ENCODE measurements at regions not wholly inside any gene's neighbourhood (a gene's known extent, or its start where the extent isn't known, plus 50 kb on each side); places are given as distances from the start of the nearest gene placed in this dataset.

DNA sequence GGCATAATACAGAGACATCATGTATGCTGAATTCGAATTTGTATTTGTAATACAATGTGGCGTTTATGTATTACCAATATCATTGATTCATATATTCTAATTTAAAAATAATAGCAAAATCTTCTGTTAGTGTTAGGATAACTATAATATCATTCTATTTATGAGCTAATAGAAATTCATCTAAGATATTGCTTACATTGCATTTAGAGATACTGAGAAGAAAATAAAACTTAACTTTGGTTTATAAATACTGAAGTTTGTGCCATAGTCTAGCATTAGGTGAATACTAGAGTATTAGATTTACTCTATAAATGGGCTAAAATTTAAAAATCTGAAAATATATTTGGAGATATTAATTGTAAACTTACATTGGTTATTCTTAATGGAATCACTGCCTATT lies 1590.6 kb downstream of the PCDH18 start:
- Histone ChIP-seq H3K14ac (ENCODE audit: low read length in 2 of 2) (no peak overlapping the region), H3K27me3 (ENCODE audit: control insufficient read depth in 1 of 2, insufficient read depth in 1 of 2, low read length in 2 of 2) (no peaks in the 10 kb centered on the region), H3K23ac (ENCODE audit: low read length in 2 of 2) (no peak overlapping the region), H3K36me3 (ENCODE audit: control insufficient read depth in 1 of 2, insufficient read depth in 2 of 2, low read depth in 1 of 2, low read length in 2 of 2) (no peaks in the 10 kb centered on the region), H3K18ac (ENCODE audit: low read depth in 1 of 2, low read length in 2 of 2) (no peak overlapping the region), H2BK120ac (ENCODE audit: low read depth, low read length) (no peak overlapping the region), H3K27ac (ENCODE audit: low read length, poor library complexity, severe bottlenecking) (no peak overlapping the region), H2AFZ (ENCODE audit: low read depth, low read length) (no peak overlapping the region), H3K4me2 (ENCODE audit: low read length, poor library complexity, severe bottlenecking) (no peak overlapping the region), H2BK5ac (ENCODE audit: low read depth, low read length, poor library complexity, severe bottlenecking) (no peak overlapping the region), H2BK15ac (ENCODE audit: low read depth, poor library complexity, severe bottlenecking) (no peak overlapping the region), H2BK12ac (ENCODE audit: low read length in 2 of 2) (no peak overlapping the region), H4K8ac (ENCODE audit: low read length) (no peak overlapping the region), H3K9me3 (ENCODE audit: control insufficient read depth, low read length) (no peaks in the 10 kb centered on the region), H3K9ac (ENCODE audit: low read length) (no peak overlapping the region), H3K79me1 (replicated peaks; ENCODE audit: low read length, poor library complexity, severe bottlenecking) (no peaks in the 10 kb centered on the region), H3K4ac (ENCODE audit: low read depth in 1 of 2, low read length in 2 of 2) (no peak overlapping the region), H3K4me1 (ENCODE audit: control insufficient read depth, insufficient read depth, low read depth, low read length) (no peaks in the 10 kb centered on the region), H2AK5ac (ENCODE audit: low read length, severe bottlenecking) (no peak overlapping the region), H3K4me3 (ENCODE audit: insufficient read depth in 1 of 2, low read depth in 1 of 2, low read length in 2 of 2) (no peak overlapping the region), H4K91ac (ENCODE audit: low read length) (no peak overlapping the region)
- DNase-seq = no peak
- no CpG with 5 or more reads among the region's 2 CpGs for WGBS

DNA sequence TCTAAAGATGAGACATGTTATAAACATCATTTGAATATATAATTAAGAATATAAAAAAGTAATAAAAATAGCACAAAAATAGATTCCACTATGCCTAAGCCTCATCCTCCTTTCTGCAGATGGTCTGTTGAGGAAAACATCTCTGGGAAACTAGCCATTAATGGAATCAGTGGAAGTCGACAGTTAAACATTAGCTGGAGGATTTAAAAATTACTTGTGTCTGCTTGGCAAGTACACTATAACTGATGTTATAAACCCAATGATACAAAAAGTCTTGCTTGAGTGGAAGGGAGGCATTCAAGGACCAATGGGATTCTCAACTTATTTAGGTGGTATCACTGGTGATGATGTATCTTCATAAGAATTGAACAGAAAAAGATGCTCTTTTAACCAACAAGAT lies 1598.3 kb downstream of the PCDH18 start:
- H3K4me3 ChIP-seq (ENCODE audit: insufficient read depth in 1 of 2, low read depth in 1 of 2, low read length in 2 of 2) = no peak overlapping the region

DNA sequence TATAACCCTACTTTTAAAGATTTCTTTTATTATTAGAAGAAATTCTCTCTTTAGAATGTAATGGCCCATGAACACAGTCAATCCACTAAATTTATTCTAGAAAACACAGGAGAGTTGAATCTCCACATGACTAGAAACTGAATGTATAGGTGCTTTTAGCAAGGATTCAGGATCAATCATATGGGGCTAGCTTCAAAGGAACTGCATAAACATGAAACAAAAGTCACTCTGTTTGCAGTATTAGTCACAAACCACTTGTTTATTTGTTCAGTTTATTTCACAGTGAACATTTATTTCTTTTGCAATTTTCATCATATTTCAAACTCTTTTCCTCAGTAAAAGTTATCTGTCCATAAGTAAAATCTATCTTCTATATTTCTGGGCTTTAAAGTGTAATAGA lies 1604.6 kb downstream of the PCDH18 start:
- Histone ChIP-seq H3K4me2 (ENCODE audit: low read length, poor library complexity, severe bottlenecking) (no peak overlapping the region), H2AFZ (ENCODE audit: low read depth, low read length) (no peak overlapping the region), H2AK5ac (ENCODE audit: low read length, severe bottlenecking) (no peak overlapping the region), H3K79me1 (replicated peaks; ENCODE audit: low read length, poor library complexity, severe bottlenecking) (no peaks in the 10 kb centered on the region), H3K18ac (ENCODE audit: low read depth in 1 of 2, low read length in 2 of 2) (no peak overlapping the region), H3K27ac (ENCODE audit: low read length, poor library complexity, severe bottlenecking) (no peak overlapping the region), H2BK15ac (ENCODE audit: low read depth, poor library complexity, severe bottlenecking) (no peak overlapping the region), H2BK120ac (ENCODE audit: low read depth, low read length) (no peak overlapping the region), H3K23ac (ENCODE audit: low read length in 2 of 2) (no peak overlapping the region), H3K36me3 (ENCODE audit: control insufficient read depth in 1 of 2, insufficient read depth in 2 of 2, low read depth in 1 of 2, low read length in 2 of 2) (no peaks in the 10 kb centered on the region), H3K4me3 (ENCODE audit: insufficient read depth in 1 of 2, low read depth in 1 of 2, low read length in 2 of 2) (no peak overlapping the region), H3K9ac (ENCODE audit: low read length) (no peak overlapping the region), H2BK12ac (ENCODE audit: low read length in 2 of 2) (no peak overlapping the region), H3K14ac (ENCODE audit: low read length in 2 of 2) (no peak overlapping the region), H4K91ac (ENCODE audit: low read length) (no peak overlapping the region), H2BK5ac (ENCODE audit: low read depth, low read length, poor library complexity, severe bottlenecking) (no peak overlapping the region), H3K9me3 (ENCODE audit: control insufficient read depth, low read length) (peaks cover 12% of the 10 kb centered on the region), H4K8ac (ENCODE audit: low read length) (no peak overlapping the region), H3K4me1 (ENCODE audit: control insufficient read depth, insufficient read depth, low read depth, low read length) (no peaks in the 10 kb centered on the region), H3K27me3 (ENCODE audit: control insufficient read depth in 1 of 2, insufficient read depth in 1 of 2, low read length in 2 of 2) (no peaks in the 10 kb centered on the region), H3K4ac (ENCODE audit: low read depth in 1 of 2, low read length in 2 of 2) (no peak overlapping the region)
- no peak for DNase-seq

More for the DNA sequence above, 1598.3 kb downstream of the PCDH18 start:
- no peak overlapping the region for H4K91ac ChIP-seq (ENCODE audit: low read length)
- H4K8ac ChIP-seq (ENCODE audit: low read length) = no peak overlapping the region
- no peak overlapping the region for H2BK5ac ChIP-seq (ENCODE audit: low read depth, low read length, poor library complexity, severe bottlenecking)
- no peak overlapping the region for H3K4me2 ChIP-seq (ENCODE audit: low read length, poor library complexity, severe bottlenecking)
- H2BK12ac ChIP-seq (ENCODE audit: low read length in 2 of 2) = no peak overlapping the region
- no peak overlapping the region for H3K9ac ChIP-seq (ENCODE audit: low read length)
- no peak overlapping the region for H3K18ac ChIP-seq (ENCODE audit: low read depth in 1 of 2, low read length in 2 of 2)
- no peak overlapping the region for H3K27ac ChIP-seq (ENCODE audit: low read length, poor library complexity, severe bottlenecking)
- H3K27me3 ChIP-seq (ENCODE audit: control insufficient read depth in 1 of 2, insufficient read depth in 1 of 2, low read length in 2 of 2) = no peaks in the 10 kb centered on the region
- no peak overlapping the region for H3K23ac ChIP-seq (ENCODE audit: low read length in 2 of 2)
- H3K4ac ChIP-seq (ENCODE audit: low read depth in 1 of 2, low read length in 2 of 2) = no peak overlapping the region
- H3K14ac ChIP-seq (ENCODE audit: low read length in 2 of 2) = no peak overlapping the region
- H2BK120ac ChIP-seq (ENCODE audit: low read depth, low read length) = no peak overlapping the region
- no peak overlapping the region for H2AFZ ChIP-seq (ENCODE audit: low read depth, low read length)
- no peak overlapping the region for H2BK15ac ChIP-seq (ENCODE audit: low read depth, poor library complexity, severe bottlenecking)
- peaks cover 12% of the 10 kb centered on the region for H3K9me3 ChIP-seq (ENCODE audit: control insufficient read depth, low read length)
- H3K4me1 ChIP-seq (ENCODE audit: control insufficient read depth, insufficient read depth, low read depth, low read length) = no peaks in the 10 kb centered on the region
- DNase-seq = no peak
- no peaks in the 10 kb centered on the region for H3K36me3 ChIP-seq (ENCODE audit: control insufficient read depth in 1 of 2, insufficient read depth in 2 of 2, low read depth in 1 of 2, low read length in 2 of 2)
- H2AK5ac ChIP-seq (ENCODE audit: low read length, severe bottlenecking) = no peak overlapping the region
- no CpG with 5 or more reads among the region's 1 CpG for WGBS
- no peaks in the 10 kb centered on the region for H3K79me1 ChIP-seq (replicated peaks; ENCODE audit: low read length, poor library complexity, severe bottlenecking)

DNA sequence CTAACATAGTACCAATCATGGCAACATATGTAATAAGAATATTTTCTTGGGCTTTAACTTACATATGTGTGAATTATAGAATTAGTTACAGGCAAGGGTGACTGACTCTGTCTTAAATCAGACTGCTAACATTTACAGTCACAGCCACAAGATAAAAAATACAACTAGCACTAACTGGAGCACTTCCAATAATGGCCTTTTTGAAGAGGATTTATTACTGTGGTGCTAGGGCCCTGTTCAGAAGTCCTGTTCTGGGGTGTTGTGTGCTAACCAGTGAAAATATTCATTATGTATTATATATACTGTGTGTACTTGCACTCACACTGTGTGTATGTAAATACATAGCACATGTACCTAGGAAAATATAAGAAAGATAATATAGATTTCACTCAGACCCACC lies 1611.2 kb downstream of the PCDH18 start:
- H2BK15ac ChIP-seq (ENCODE audit: low read depth, poor library complexity, severe bottlenecking) = no peak overlapping the region
- no peak overlapping the region for H2BK120ac ChIP-seq (ENCODE audit: low read depth, low read length)

More for the DNA sequence above, 1611.2 kb downstream of the PCDH18 start:
- Histone ChIP-seq H3K14ac (ENCODE audit: low read length in 2 of 2) (no peak overlapping the region), H3K9ac (ENCODE audit: low read length) (no peak overlapping the region), H2BK12ac (ENCODE audit: low read length in 2 of 2) (no peak overlapping the region), H4K8ac (ENCODE audit: low read length) (no peak overlapping the region), H3K4ac (ENCODE audit: low read depth in 1 of 2, low read length in 2 of 2) (no peak overlapping the region), H3K4me3 (ENCODE audit: insufficient read depth in 1 of 2, low read depth in 1 of 2, low read length in 2 of 2) (no peak overlapping the region), H3K4me1 (ENCODE audit: control insufficient read depth, insufficient read depth, low read depth, low read length) (no peaks in the 10 kb centered on the region), H2AK5ac (ENCODE audit: low read length, severe bottlenecking) (no peak overlapping the region), H3K27me3 (ENCODE audit: control insufficient read depth in 1 of 2, insufficient read depth in 1 of 2, low read length in 2 of 2) (no peaks in the 10 kb centered on the region), H4K91ac (ENCODE audit: low read length) (no peak overlapping the region), H2BK5ac (ENCODE audit: low read depth, low read length, poor library complexity, severe bottlenecking) (no peak overlapping the region), H3K36me3 (ENCODE audit: control insufficient read depth in 1 of 2, insufficient read depth in 2 of 2, low read depth in 1 of 2, low read length in 2 of 2) (no peaks in the 10 kb centered on the region), H3K18ac (ENCODE audit: low read depth in 1 of 2, low read length in 2 of 2) (no peak overlapping the region), H3K4me2 (ENCODE audit: low read length, poor library complexity, severe bottlenecking) (no peak overlapping the region), H2AFZ (ENCODE audit: low read depth, low read length) (no peak overlapping the region), H3K27ac (ENCODE audit: low read length, poor library complexity, severe bottlenecking) (no peak overlapping the region), H3K79me1 (replicated peaks; ENCODE audit: low read length, poor library complexity, severe bottlenecking) (no peaks in the 10 kb centered on the region), H3K9me3 (ENCODE audit: control insufficient read depth, low read length) (no peaks in the 10 kb centered on the region), H3K23ac (ENCODE audit: low read length in 2 of 2) (no peak overlapping the region)
- no peak for DNase-seq
